GM18858 (cell line): ENCODE measurements at regions not wholly inside any gene's neighbourhood (a gene's known extent, or its start where the extent isn't known, plus 50 kb on each side); places are given as distances from the start of the nearest gene placed in this dataset.
"Not testable (repeated sequence)": the region's sequence is repeated elsewhere in the genome, so short reads cannot be mapped to it uniquely, and the experiment has no call there.

ENCODE experiments used
- ATAC-seq: cut with Tn5 transposase; IDR thresholded peaks from one replicate; pipeline ENCODE4 v1.9.1; 2021; ENCODE audit not compliant: unreplicated experiment

DNA sequence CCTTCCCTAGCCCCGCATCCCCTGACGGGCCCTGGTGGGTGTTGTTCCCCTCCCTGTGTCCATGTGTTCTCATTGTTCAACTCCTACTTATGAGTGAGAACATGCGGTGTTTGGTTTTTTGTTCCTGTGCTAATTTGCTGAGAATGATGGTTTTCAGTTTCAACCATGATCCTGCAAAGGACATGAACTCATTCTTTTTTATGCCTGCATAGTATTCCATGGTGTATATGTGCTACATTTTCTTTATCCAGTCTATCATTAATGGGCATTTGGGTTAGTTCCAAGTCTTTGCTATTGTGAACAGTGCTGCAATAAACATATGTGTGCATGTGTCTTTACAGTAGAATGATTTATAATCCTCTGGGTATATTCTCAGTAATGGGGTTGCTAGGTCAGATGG, 65.7 kb upstream of the DCD start:
- ATAC-seq = not testable (repeated sequence)

GRCh38 chr12:54711669-54712068, 63.5 kb upstream of the DCD start:
- ATAC-seq = no peak

GRCh38 chr12:54708826-54709225, 60.7 kb upstream of the DCD start:
- no peak for ATAC-seq

DNA sequence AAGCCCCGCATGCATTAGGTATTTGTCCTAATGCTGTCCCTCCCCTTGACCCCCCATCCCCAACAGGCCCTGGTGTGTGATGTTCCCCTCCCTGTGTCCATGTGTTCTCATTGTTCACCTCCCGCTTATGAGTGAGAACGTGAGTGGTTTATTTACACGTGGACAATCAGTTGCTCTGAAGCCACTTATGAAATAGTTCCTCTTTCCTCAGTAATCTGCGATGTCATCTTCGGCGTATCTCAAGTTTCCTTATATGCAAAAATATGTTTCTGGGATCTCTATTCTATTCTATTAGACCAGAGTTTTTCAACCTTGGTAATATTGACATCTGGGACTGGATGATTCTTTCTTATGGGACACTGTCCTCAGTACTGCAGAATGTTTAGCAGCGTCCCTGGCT, 56.0 kb upstream of the DCD start:
- ATAC-seq = no peak

DNA sequence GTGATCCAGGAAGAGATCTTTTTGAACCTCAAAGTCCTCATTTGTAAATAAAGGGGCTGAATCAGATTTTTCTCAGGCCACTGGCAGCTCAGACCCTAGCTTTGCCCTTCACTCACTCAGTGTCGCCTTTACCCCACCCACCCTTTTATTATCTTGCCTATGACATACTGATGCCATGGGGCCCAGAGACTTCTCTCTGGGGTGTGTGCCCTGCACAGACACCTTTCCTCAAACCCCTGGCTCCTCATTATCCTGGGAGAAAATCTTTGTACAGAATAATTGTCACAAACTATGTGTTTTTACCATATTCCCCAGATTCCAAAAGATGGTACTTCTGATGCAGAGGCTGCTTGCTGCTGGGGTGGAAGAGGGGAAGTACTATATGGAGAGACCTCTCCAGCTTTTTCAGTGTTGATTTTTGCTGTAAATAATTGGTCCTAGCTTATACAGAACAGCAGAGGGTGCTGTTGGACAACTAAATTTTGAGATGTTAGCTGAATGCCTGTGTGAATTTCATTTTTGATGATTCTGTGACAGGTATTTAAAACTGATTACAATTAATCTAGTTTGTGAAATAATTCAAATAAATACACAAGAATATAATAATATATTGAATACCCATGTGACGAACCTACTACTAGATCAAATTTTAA, 53.9 kb upstream of the DCD start:
- ATAC-seq = peak; percentile 44

DNA sequence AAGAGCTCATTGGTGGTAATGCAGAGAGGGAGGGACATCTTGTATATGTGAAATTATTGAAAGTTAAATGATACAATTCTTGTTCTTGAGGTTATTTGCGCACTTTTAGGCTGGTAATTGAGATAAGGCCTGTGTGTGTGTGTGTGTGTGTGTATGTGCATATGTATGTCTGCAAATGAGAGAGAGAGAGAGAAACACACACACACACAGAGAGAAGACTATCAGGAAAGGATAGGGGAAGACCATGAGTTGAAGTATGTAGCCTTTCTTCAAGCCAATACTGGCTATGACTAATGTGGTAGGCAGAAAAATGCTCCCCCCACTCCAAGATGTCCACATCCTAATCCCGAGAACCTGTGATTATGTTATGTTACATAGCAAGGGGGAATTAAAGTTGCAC, 52.7 kb upstream of the DCD start:
- no peak for ATAC-seq

DNA sequence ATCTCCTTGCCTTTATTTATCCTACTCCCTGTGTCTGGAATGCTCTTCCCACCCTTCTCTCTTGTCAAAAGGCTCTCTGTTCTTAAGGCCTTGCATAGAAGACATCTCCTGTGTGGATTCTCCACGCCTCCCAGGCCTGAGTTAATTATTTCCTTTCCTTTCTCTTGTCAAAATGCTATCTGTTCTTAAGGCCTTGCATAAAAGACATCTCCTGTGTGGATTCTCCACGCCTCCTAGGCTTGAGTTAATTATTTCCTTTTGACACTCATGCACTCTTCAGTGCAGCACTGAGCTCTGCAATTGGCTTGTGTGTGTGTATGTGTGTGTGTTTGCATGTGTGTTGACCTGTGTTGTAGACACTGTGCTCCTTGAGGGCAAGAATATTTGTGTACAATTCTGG, 52.1 kb upstream of the DCD start:
- ATAC-seq = no peak
